Neuronal stem cell (in vitro differentiated cells): ENCODE measurements at regions not wholly inside any gene's neighbourhood (a gene's known extent, or its start where the extent isn't known, plus 50 kb on each side); places are given as distances from the start of the nearest gene placed in this dataset.

Source experiments
- DNase-seq: peaks from one replicate; pipeline ENCODE4 v3.0.0-alpha.2; 2013; ENCODE audit warnings: low spot score
- H2AFZ ChIP-seq: one replicate; pipeline ENCODE4 v1.6.1; 2013; ENCODE audit warnings: mild to moderate bottlenecking, low read length, inconsistent platforms
- H2AK5ac ChIP-seq: 2 replicates; pipeline ENCODE4 v1.6.1; 2013; ENCODE audit warnings: low read depth, mild to moderate bottlenecking, inconsistent platforms, low read length, moderate library complexity, mixed read lengths
- H2BK120ac ChIP-seq: 2 replicates; pipeline ENCODE4 v1.6.1; 2013; ENCODE audit warnings: low read depth, mild to moderate bottlenecking, inconsistent platforms, low read length, moderate library complexity, mixed read lengths
- H2BK12ac ChIP-seq: one replicate; pipeline ENCODE4 v1.6.1; 2013; ENCODE audit warnings: low read length, inconsistent platforms
- H2BK15ac ChIP-seq: 2 replicates; pipeline ENCODE4 v1.6.1; 2013; ENCODE audit warnings: mild to moderate bottlenecking, low read length, inconsistent platforms, mixed read lengths
- H2BK5ac ChIP-seq: one replicate; pipeline ENCODE4 v1.6.1; 2013; ENCODE audit warnings: inconsistent platforms, mild to moderate bottlenecking, low read length, moderate library complexity
- H3K14ac ChIP-seq: one replicate; pipeline ENCODE4 v1.6.1; 2013; ENCODE audit warnings: low read length, inconsistent platforms
- H3K18ac ChIP-seq: 2 replicates; pipeline ENCODE4 v1.6.1; 2013; ENCODE audit warnings: low read length, inconsistent platforms
- H3K23ac ChIP-seq: 2 replicates; pipeline ENCODE4 v1.6.1; 2013; ENCODE audit warnings: low read depth, mild to moderate bottlenecking, mixed read lengths, low read length, inconsistent platforms; ENCODE audit not compliant: poor library complexity
- H3K27ac ChIP-seq: replicated peaks from 3 replicates; pipeline ENCODE4 v1.5.1; 2013; ENCODE audit warnings: low read length, inconsistent platforms
- H3K27me3 ChIP-seq, 3 experiments: 2 replicates each; pipeline ENCODE4 v1.6.1; 2013; ENCODE audit warnings: low read length in 3 of 3, mild to moderate bottlenecking in 2 of 3, inconsistent platforms in 1 of 3, low read depth in 1 of 3, mixed read lengths in 1 of 3, moderate library complexity in 1 of 3; ENCODE audit not compliant: control insufficient read depth in 3 of 3, insufficient read depth in 3 of 3
- H3K36me3 ChIP-seq, 2 donors: replicated peaks in 1 of 2; 2 replicates each; pipeline ENCODE4 v1.6.1; 2013; ENCODE audit warnings: low read length in 2 of 2; ENCODE audit not compliant: control insufficient read depth in 2 of 2, insufficient read depth in 2 of 2
- H3K4ac ChIP-seq: 2 replicates; pipeline ENCODE4 v1.6.1; 2013; ENCODE audit warnings: inconsistent platforms, mild to moderate bottlenecking, low read length, moderate library complexity
- H3K4me1 ChIP-seq, 2 donors: 1 replicate in 1 of 2; 2 replicates in 1 of 2; pipeline ENCODE4 v1.6.1; 2013; ENCODE audit warnings: low read length in 2 of 2, low read depth in 1 of 2; ENCODE audit not compliant: control insufficient read depth in 2 of 2, insufficient read depth in 1 of 2
- H3K4me2 ChIP-seq: one replicate; pipeline ENCODE4 v1.6.1; 2013; ENCODE audit warnings: mild to moderate bottlenecking, low read length, inconsistent platforms; ENCODE audit not compliant: insufficient read depth, poor library complexity, severe bottlenecking
- H3K4me3 ChIP-seq, 2 donors: 2 replicates each; pipeline ENCODE4 v1.5.1; 2013; ENCODE audit warnings: low read length in 2 of 2, mild to moderate bottlenecking in 2 of 2, inconsistent platforms in 1 of 2, moderate library complexity in 1 of 2
- H3K79me1 ChIP-seq: one replicate; pipeline ENCODE4 v1.6.1; 2013; ENCODE audit warnings: low read depth, mild to moderate bottlenecking, inconsistent platforms, low read length, moderate library complexity
- H3K9ac ChIP-seq: one replicate; pipeline ENCODE4 v1.6.1; 2013; ENCODE audit warnings: mild to moderate bottlenecking, low read depth, low read length, inconsistent platforms; ENCODE audit not compliant: poor library complexity
- H3K9me3 ChIP-seq, 2 donors: replicated peaks in 1 of 2; 2 replicates each; pipeline versions ENCODE3 to v1.6.1; 2013; ENCODE audit warnings: low read length in 2 of 2, mild to moderate bottlenecking in 2 of 2, inconsistent platforms in 1 of 2, low read depth in 1 of 2, mixed read lengths in 1 of 2, moderate library complexity in 1 of 2; ENCODE audit not compliant: control insufficient read depth in 2 of 2, insufficient read depth in 1 of 2
- H4K8ac ChIP-seq: one replicate; pipeline ENCODE4 v1.6.1; 2013; ENCODE audit warnings: low read depth, mild to moderate bottlenecking, inconsistent platforms, low read length, moderate library complexity
- H4K91ac ChIP-seq: one replicate; pipeline ENCODE4 v1.6.1; 2013; ENCODE audit warnings: low read length, low read depth, mild to moderate bottlenecking, inconsistent platforms; ENCODE audit not compliant: poor library complexity
- WGBS, 2 donors: extraction: QIAGEN DNeasy Blood & Tissue Kit; methylation state at CpG; one replicate each; pipeline ENCODE4 v1.1.7; 2013; ENCODE audit warnings: missing lambda C conversion rate in 2 of 2, mixed read lengths in 1 of 2; ENCODE audit not compliant: insufficient read length in 2 of 2, insufficient replicate concordance in 1 of 2; ENCODE audit errors: extremely low coverage in 2 of 2; 5-methylcytosine and 5-hydroxymethylcytosine counted together

GRCh38 chr16:24478401-24478800, 61.0 kb upstream of the RBBP6 start:
- H3K9ac ChIP-seq = no peak overlapping the region
- DNase-seq = no peak
- H3K4me1 ChIP-seq = peaks cover 0 to 2% of the 10 kb centered on the region in 2 donors
- H2BK12ac ChIP-seq = no peak overlapping the region
- WGBS, 2 donors = no CpG with 5 or more reads among the region's 7 CpGs
- no peak overlapping the region for H3K27ac ChIP-seq
- H4K91ac ChIP-seq = no peak overlapping the region
- no peaks in the 10 kb centered on the region for H3K27me3 ChIP-seq
- no peak overlapping the region for H3K23ac ChIP-seq
- H3K4me3 ChIP-seq = no peak overlapping the region
- no peaks in the 10 kb centered on the region for H3K79me1 ChIP-seq
- no peak overlapping the region for H2BK15ac ChIP-seq
- H3K4ac ChIP-seq = no peak overlapping the region
- H2AK5ac ChIP-seq = no peak overlapping the region
- no peak overlapping the region for H2BK5ac ChIP-seq
- H3K18ac ChIP-seq = no peak overlapping the region
- no peaks in the 10 kb centered on the region for H3K36me3 ChIP-seq
- no peak overlapping the region for H2AFZ ChIP-seq
- no peak overlapping the region for H4K8ac ChIP-seq
- H2BK120ac ChIP-seq = no peak overlapping the region
- no peak overlapping the region for H3K4me2 ChIP-seq
- peaks cover 0 to 2% of the 10 kb centered on the region in 2 donors for H3K9me3 ChIP-seq
- no peak overlapping the region for H3K14ac ChIP-seq

GRCh38 chr16:24482681-24483202, 56.6 kb upstream of the RBBP6 start:
- H3K9me3 ChIP-seq = peaks cover 0 to 2% of the 10 kb centered on the region in 2 donors
- H3K4ac ChIP-seq = no peak overlapping the region
- H3K36me3 ChIP-seq = no peaks in the 10 kb centered on the region
- H4K91ac ChIP-seq = no peak overlapping the region
- no peak overlapping the region for H3K23ac ChIP-seq
- no peak overlapping the region for H3K18ac ChIP-seq
- H3K4me3 ChIP-seq = no peak overlapping the region
- no peak overlapping the region for H2BK5ac ChIP-seq
- no peak overlapping the region for H2BK15ac ChIP-seq
- no peak overlapping the region for H2AK5ac ChIP-seq
- no peaks in the 10 kb centered on the region for H3K27me3 ChIP-seq
- no peak overlapping the region for H3K9ac ChIP-seq
- H3K14ac ChIP-seq = no peak overlapping the region
- peaks cover 0 to 2% of the 10 kb centered on the region in 2 donors for H3K4me1 ChIP-seq
- no peak overlapping the region for H3K4me2 ChIP-seq
- peak; percentile 29 for DNase-seq
- H3K27ac ChIP-seq = peak overlapping the region; percentile 25
- no peak overlapping the region for H4K8ac ChIP-seq
- peak overlapping the region; percentile 1 for H2AFZ ChIP-seq
- no CpG with 5 or more reads among the region's 4 CpGs for WGBS, 2 donors
- no peak overlapping the region for H2BK120ac ChIP-seq
- H2BK12ac ChIP-seq = no peak overlapping the region
- no peaks in the 10 kb centered on the region for H3K79me1 ChIP-seq

DNA sequence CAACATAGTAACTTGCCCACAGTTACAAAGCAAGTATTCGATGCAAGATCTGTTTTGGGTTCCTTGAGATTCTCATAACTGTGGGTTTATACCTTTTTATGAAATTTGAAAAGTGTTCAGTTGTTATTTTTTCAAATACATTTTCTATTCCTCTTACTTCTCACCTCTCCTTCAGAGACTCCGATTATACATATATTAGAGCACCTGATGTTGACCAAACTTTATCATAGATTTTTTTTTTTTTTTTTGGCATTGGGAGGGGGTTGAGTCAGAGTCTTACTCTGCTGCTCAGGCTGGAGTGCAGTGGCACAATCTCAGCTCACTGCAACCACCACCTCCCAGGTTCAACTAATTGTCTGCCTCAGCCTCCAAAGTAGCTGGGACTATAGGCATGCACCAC, 51.3 kb upstream of the RBBP6 start:
- WGBS, 2 donors = no CpG with 5 or more reads among the region's 2 CpGs
- no peak overlapping the region for H2BK12ac ChIP-seq
- no peak overlapping the region for H3K4ac ChIP-seq
- no peak overlapping the region for H4K91ac ChIP-seq
- no peaks in the 10 kb centered on the region for H3K79me1 ChIP-seq
- H3K36me3 ChIP-seq = no peaks in the 10 kb centered on the region
- no peak overlapping the region for H2BK15ac ChIP-seq
- no peak overlapping the region for H3K4me2 ChIP-seq
- no peak overlapping the region for H3K14ac ChIP-seq
- H2AFZ ChIP-seq = no peak overlapping the region
- no peak overlapping the region for H3K18ac ChIP-seq
- H3K9ac ChIP-seq = no peak overlapping the region
- peaks cover 0 to 2% of the 10 kb centered on the region in 2 donors for H3K9me3 ChIP-seq
- H3K23ac ChIP-seq = no peak overlapping the region
- no peak overlapping the region for H3K4me3 ChIP-seq
- H2BK120ac ChIP-seq = no peak overlapping the region
- peaks cover 0 to 2% of the 10 kb centered on the region in 2 donors for H3K4me1 ChIP-seq
- H4K8ac ChIP-seq = no peak overlapping the region
- DNase-seq = no peak
- H3K27me3 ChIP-seq = no peaks in the 10 kb centered on the region
- no peak overlapping the region for H2BK5ac ChIP-seq
- H2AK5ac ChIP-seq = no peak overlapping the region
- H3K27ac ChIP-seq = no peak overlapping the region
